ENCODE measurements at regions not wholly inside any gene's neighbourhood (a gene's known extent, or its start where the extent isn't known, plus 50 kb on each side); places are given as distances from the start of the nearest gene placed in this dataset.

GRCh38 chr9:85117831-85118230 lies 448.3 kb downstream of the NTRK2 start:
- CTCF ChIA-PET, result no interaction called here

More at GRCh38 chr9:85117831-85118230, 448.3 kb downstream of the NTRK2 start:
- H3K4me1 ChIP-seq (ENCODE audit: control insufficient read depth, insufficient read depth, low read length), result peaks cover 5% of the 10 kb centered on the region; the same call in 1 of the 2 replicates
- POLR2A ChIA-PET, result no interaction called here
- no peak overlapping the region for H3K27ac ChIP-seq (ENCODE audit: extremely low read depth, low read depth, low read length)
- TF ChIP-seq SP7 (tag by site-specific recombination; IDR thresholded peaks at IDR 0.05) (no peak), ZNF629 (tag by site-specific recombination; IDR thresholded peaks at IDR 0.05) (peak; percentile 10; the same call in 1 of the 2 replicates), PRDM6 (tag by site-specific recombination; IDR thresholded peaks at IDR 0.05) (0 out of 2 replicates have a peak, but pooled peaks have one; percentile 21), SP3 (tag by site-specific recombination; IDR thresholded peaks at IDR 0.05) (no peak), ZNF580 (tag by site-specific recombination; IDR thresholded peaks at IDR 0.05) (no peak), ZNF623 (tag by site-specific recombination; IDR thresholded peaks at IDR 0.05) (no peak), ZNF639 (tag by site-specific recombination; IDR thresholded peaks at IDR 0.05) (no peak), ZIC2 (tag by site-specific recombination; IDR thresholded peaks at IDR 0.05) (no peak), ZNF692 (tag by site-specific recombination; IDR thresholded peaks at IDR 0.05) (no peak), ZNF76 (tag by site-specific recombination; IDR thresholded peaks at IDR 0.05; ENCODE audit: borderline replicate concordance, low read depth) (no peak), ZNF600 (tag by site-specific recombination; IDR thresholded peaks at IDR 0.05) (no peak), ZNF24 (tag by site-specific recombination; IDR thresholded peaks at IDR 0.05) (peak; percentile 88), ZNF341 (tag by site-specific recombination; IDR thresholded peaks at IDR 0.05; ENCODE audit: low read depth) (peak; percentile 89), GLIS1 (tag by site-specific recombination; IDR thresholded peaks at IDR 0.05) (no peak), BCL11A (tag by site-specific recombination; IDR thresholded peaks at IDR 0.05; ENCODE audit: low read depth) (0 out of 2 replicates have a peak, but pooled peaks have one; percentile 51), HIC1 (tag by site-specific recombination; IDR thresholded peaks at IDR 0.05) (peak; percentile 45; the same call in 1 of the 2 replicates), ZNF488 (tag by site-specific recombination; IDR thresholded peaks at IDR 0.05) (no peak), FEZF1 (tag by site-specific recombination; IDR thresholded peaks at IDR 0.05) (peak; percentile 60)
- no peaks in the 10 kb centered on the region for H3K36me3 ChIP-seq (ENCODE audit: control insufficient read depth in 2 of 2, insufficient read depth in 1 of 2, low read length in 2 of 2)
- H3K9me3 ChIP-seq (ENCODE audit: control insufficient read depth, insufficient read depth, low read depth, low read length), result no peaks in the 10 kb centered on the region
- H3K4me3 ChIP-seq (ENCODE audit: low read depth, low read length), result no peak overlapping the region
